Cerebellar nuclear complex (tissue), 1 donor: ENCODE measurements at regions not wholly inside any gene's neighbourhood (a gene's known extent, or its start where the extent isn't known, plus 50 kb on each side); places are given as distances from the start of the nearest gene placed in this dataset.

Source experiments
- DNase-seq, 2 experiments: peaks; one replicate each; lab custom pipeline; 2025; lab: John Stamatoyannopoulos, UW

DNA sequence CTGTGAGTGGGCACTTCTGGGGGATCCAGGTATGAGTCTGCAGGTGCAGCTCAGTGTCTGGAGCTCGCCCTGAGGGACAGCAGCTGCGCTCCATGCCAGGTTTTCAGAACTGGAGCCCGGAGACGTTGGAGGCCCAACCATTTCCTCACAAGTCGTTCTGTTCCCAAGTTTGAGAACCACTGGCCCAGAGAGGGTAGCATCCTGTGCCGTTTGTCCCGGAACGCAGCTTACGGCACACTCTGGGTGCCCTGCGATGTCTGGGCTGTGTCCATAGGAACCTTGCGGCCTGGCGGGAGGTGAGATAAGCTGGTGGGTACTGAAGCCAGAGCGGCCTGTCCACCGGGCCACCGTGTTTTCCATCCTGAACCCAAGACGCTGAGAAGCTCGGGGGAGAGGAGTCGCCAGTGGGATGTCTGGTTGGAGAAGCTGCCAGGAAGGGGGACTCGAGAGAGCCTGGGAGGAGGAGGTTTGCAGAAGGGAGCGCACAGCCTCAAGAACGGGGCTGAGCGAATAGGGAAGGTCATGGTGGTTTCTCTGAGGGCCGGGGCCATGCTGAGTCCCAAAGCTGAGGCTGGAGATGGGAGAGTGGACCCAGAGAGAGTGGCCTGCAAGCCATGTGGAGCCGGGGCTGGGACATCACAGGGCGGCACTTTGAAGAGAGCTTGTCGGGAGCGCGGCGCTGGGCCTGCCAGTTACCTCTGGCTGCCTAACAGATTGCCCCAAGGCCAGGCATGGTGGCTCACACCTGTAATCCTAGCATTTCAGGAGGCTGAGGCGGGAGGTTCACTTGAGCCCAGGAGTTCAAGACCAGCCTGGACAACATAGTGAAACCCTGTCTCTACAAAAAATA lies 211.0 kb upstream of the GSE1 start:
- DNase-seq: no peak

DNA sequence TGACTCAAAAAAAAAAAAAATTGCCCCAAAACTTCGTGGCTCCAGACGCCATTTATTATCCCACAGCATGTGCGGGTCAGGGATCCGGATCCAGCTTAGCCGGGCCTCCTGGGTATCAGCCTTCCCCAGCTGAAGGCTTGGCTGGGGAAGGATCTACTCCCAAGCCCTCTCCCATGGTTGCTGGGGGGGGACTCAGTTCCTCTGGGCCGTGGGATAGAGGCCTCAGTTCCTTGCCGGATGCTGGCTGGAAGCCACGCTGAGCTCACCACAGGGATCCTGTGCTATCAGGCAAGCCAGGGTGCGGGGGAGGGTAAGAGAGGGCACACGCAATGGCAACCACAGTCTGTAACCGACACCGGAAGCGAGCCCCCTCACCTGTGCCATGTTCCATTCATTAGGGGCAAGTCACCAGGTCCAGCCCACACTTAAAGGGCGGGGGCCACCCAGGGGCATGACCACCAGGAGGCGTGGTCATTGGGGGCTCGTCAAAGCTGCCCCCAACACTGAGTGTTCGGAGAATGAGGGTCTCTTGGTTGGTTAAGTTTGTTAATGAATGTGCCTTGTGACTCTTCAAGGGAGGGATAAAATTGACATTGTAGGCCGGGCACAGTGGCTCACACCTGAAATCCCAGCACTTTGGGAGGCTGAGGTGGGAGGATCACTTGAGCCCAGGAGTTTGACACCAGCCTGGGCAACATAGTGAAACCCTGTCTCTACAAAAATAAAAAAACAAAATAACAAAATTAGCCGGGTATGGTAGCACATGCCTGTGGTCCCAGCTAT lies 210.0 kb upstream of the GSE1 start:
- no peak for DNase-seq

DNA sequence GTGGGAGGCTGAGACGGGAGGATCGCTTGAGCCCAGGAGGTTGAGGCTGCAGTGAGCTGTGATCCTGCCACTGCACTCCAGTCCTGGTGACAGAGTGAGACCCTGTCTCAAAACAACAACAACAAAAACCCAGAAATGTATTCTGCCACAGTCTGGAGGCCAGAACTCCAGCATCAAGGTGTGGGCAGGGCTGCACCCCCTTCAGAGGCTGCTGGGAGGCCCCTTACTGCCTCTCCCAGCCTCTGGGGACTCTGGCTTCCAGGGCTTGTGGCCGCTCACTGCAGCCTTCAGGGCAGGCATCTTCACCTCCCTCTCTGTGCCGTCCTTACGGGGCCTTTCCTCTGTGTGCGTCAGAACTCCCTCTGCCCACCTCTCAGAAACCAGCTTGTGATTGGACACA lies 209.4 kb upstream of the GSE1 start:
- DNase-seq: no peak

- no peak for DNase-seq
Observed at GRCh38 chr16:85412911-85413520, 200.1 kb upstream of the GSE1 start.

DNA sequence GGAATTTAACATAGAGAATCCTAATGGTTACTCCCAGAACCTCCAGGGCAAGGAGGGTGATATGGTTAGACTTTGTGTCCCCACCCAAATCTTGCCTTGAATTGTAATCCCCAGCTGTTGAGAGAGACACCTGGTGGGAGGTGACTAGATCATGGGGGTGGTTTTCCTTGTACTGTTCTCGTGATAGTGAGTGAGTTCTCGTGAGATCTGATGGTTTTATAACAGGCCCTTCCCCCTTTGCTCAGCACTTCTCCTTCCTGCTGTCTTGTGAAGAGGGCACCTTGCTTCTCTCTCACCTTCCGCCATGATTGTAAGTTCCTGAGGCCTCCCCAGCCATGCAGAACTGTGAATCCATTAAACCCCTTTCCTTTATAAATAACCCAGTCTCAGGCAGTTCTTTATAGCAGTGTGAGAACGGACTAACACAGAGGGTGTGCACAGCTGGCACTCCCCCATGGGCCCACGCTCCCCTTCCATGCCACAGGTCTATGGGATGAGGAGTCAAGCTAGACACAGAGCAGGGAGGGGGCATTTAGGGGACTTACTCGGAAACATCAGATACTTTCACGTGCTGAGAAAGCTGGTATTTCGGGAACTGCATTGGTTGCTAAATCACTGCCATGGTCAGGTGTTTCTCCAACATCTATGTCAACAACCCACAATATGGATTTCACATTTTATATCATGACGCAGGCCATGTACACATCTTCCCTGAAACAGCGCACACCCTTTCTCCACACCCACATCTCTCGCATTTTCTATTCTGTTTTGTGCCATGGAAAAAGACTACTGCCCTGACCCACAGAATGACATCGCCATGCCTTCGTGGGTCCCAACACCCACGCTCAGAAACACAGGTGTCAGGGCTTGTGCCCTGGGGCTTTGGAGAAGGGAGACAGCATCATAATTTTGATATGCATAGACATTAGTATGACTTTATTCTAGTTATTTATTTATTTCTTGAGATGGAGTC lies 199.1 kb upstream of the GSE1 start:
- DNase-seq: no peak

- peak; percentile 22 to 45 for DNase-seq
Observed at GRCh38 chr16:85415196-85416090, 197.7 kb upstream of the GSE1 start.

DNA sequence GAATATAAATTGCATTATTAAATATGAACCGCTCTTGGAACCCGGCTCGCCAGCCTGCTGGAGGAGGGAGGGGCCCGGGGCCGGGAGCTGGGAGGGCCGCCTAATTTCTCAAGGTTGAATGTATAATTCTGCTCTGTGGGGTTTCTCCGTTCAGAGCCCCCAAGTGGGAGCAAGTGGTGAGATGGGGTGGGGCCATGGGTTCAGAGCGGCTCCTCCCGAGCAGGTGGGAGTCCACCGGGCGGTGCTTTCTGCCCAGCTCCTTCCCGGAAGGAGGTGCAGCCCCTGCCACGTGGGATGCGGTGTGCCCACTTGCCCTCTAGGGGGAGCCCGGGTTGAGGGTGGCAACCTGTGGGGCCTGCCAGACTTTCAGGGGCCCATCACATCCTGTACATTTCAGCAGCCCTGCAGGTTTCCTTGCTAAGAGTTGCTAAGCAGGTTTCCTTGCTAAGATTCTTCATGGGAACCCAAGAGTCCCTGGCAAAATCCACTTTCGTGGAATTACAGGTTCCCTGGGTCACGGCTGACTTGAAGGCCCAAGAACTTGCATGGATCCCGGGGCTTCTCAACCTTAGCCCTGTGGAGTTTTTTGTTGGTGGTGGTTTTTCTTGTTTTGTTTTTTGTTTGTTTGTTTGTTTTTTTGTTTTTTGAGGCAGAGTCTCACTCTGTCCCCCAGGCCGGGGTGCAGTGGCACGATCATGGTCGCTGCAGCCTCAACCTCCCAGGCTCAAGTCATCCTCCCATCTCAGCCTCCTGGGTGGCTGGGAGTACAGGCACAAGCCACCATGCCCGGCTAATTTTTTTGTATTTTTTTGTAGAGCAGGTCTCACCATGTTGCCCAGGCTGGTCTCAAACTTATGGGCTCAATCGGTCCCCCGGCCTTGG lies 196.7 kb upstream of the GSE1 start:
- DNase-seq: no peak

DNA sequence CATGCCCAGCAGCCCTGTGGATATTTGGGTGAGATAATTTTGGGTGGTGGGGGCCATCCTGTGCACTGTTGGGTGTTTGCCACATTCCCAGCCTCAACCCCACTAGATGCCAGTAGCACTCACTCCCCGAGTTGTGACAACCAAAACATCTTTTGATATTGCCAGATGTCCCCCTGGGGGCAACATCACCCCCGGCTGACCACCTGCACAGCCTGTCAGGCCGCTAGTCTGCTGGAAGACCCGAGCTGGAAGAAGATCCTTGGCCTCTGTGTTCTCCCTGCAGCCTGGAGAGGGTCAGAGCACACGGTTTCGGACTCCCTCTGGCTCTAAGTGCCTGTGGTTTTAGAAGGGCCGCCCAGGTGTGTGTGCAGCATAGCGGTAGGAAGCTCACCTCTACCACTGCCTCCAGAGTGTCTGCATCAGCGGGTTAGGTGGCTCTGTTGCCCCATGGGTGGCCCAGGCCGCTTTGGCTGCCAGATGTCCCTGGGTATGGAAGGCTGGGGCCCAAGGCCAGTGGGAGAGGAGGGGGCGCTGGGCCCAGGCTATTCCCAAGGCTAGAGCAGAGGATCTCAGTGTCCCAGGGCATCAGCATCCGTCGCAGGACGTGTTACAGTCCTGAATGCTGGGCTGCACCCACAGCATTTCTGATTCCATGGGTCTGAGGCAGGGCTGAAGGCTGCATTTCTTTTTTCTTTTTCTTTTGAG lies 195.8 kb upstream of the GSE1 start:
- no peak for DNase-seq

DNA sequence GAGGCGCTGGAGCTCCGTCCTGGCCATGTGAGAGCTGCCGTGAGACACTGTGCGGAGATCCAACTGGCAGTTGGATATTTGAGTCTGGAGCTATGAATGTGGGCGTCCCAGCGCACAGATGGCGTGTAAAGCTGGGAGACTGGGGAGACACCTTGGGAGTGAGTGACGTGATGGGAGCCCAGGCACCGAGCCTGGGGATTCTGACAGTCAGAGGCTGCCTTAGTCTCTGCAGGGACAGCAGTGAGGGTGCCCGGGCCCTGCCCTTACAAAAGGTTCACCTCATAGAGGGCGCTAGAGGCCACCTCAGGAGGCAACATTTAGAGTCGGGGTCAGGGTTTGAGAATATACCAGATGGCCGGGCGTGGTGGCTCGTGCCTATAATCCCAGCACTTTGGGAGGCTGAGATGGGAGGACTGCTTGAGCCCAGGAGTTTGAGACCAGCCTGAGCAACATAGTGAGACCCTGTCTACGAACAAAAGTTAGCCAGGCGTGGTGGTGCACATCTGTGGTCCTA lies 194.1 kb upstream of the GSE1 start:
- no peak for DNase-seq

- DNase-seq: no peak
Observed at GRCh38 chr16:85419503-85420408, 193.4 kb upstream of the GSE1 start.

- no peak for DNase-seq
Observed at GRCh38 chr16:85420501-85421337, 192.4 kb upstream of the GSE1 start.

- DNase-seq: no peak
Observed at GRCh38 chr16:85421338-85422195, 191.6 kb upstream of the GSE1 start.

GRCh38 chr16:85422196-85422631 lies 190.9 kb upstream of the GSE1 start:
- DNase-seq: no peak

- DNase-seq: no peak
Observed at GRCh38 chr16:85422632-85423550, 190.2 kb upstream of the GSE1 start.

DNA sequence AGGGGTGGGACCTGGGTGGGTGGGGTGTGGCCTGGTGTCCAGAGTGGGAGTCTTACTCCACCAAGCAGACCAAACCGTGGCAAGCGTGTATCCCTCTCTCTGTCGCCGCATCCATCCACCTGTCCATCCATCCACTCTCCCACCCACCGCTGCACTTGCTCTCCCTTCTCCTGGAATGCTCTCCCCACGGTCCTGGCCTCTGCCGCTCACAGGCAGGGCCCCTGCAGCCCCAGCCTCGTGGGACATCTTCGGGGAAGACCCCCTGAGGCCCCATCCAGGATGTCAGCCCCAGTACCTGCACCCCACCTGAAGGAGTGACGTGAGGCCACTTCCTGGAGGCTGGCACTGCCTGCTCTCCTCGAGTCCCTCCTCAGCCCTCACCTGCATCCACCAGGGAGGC lies 189.5 kb upstream of the GSE1 start:
- no peak for DNase-seq
